Head of caudate nucleus (tissue), 42 donors: ENCODE measurements at regions not wholly inside any gene's neighbourhood (a gene's known extent, or its start where the extent isn't known, plus 50 kb on each side); places are given as distances from the start of the nearest gene placed in this dataset.

Source experiments
- DNase-seq, 42 donors: peaks; one replicate each; pipeline versions ENCODE4 v3.0.0 to v3.0.0-alpha.2; 2020 to 2021; ENCODE audit warnings: mixed read lengths in 7 of 42
- intact Hi-C: fragments of 100-400 bp; cut with DNase I; formaldehyde crosslinking; loops from one replicate; pipeline ENCODE4 v1.15.0; 2022

GRCh38 chr14:61644834-61645233 is 50.5 kb upstream of the HIF1A start:
- intact Hi-C loops, result no loop called here
- no peak for DNase-seq

- DNase-seq, result no peak
- intact Hi-C loops, result no loop called here
Measured at GRCh38 chr14:61645247-61645646, 50.1 kb upstream of the HIF1A start.
